Epithelial cell of proximal tubule (primary cell): ENCODE measurements at regions not wholly inside any gene's neighbourhood (a gene's known extent, or its start where the extent isn't known, plus 50 kb on each side); places are given as distances from the start of the nearest gene placed in this dataset.

Experiments
- DNase-seq: peaks from one replicate; pipeline ENCODE4 v3.0.0-alpha.2; 2011; ENCODE audit warnings: low read depth
- H3K4me3 ChIP-seq: 2 replicates; pipeline ENCODE4 v1.5.1; 2011; ENCODE audit warnings: low read depth, mild to moderate bottlenecking, low read length
- CTCF ChIP-seq: conservative IDR thresholded peaks from 2 replicates; pipeline ENCODE4 v1.5.1; 2012; ENCODE audit warnings: low read depth, mild to moderate bottlenecking, low read length

DNA sequence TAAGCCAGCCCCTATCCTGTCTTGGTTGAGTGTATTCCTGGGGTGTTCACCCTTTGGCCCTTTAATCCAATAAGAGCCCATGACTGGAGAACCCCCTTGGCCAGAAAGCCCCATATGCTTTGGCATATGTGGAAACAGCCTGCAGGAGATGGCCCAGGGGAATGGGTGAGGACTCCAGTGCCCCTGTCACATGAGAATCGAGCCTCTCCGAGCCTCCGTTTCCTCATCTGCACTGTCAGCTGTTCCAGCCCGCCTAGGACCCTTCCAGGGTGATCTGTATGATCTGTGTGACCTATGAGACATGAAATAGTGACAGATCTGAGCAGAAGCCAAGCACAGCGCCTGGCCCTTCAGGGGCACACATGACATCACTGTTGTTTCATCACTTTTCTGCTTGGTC lies 300.7 kb downstream of the ZNF536 start:
- H3K4me3 ChIP-seq = no peak overlapping the region
- no peak for TF ChIP-seq CTCF
- DNase-seq = no peak

GRCh38 chr19:30671622-30672051 lies 299.5 kb downstream of the ZNF536 start:
- no peak overlapping the region for H3K4me3 ChIP-seq
- no peak for TF ChIP-seq CTCF
- DNase-seq = no peak

- H3K4me3 ChIP-seq = no peak overlapping the region
- no peak for TF ChIP-seq CTCF
- DNase-seq = no peak
Measured at GRCh38 chr19:30671367-30671619, 299.1 kb downstream of the ZNF536 start.

DNA sequence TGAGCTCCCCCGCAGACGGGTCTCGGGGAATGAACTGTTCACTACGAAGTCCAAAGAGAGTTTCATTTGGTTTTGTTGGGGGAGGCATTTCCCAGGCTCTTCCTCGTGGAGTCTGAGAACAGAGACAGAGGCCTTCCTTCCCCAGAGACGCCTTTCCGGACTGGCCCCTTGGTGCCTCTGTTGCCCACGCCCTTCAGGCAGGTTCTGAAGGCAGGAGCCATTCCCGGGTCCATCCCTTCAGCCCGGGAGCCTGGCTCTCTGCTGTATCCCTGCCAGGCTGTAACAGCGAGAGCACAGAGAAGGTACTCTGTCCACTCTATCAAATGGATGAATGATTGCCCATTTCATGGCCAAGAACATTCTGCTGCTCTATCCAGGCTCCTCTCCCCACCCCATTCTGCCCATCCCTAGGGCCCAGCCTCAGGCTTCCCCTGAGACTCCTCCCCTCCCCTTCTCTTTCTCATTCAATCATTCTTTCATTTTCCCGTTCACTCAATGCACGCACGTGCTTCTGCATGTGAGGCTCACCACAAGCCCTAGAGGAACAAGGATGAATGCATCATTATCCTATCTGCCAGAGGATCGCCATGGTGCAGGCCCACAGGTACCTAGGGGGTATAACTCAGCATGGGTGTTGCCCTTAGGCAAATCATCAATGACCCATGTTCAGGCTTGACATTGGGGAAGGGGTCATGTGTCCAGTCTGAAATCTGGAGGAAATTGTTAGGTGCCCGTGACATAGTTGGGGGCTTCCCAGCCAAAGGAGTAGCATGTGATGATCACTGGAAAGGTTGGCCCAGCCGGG lies 298.6 kb downstream of the ZNF536 start:
- H3K4me3 ChIP-seq = no peak overlapping the region
- no peak for TF ChIP-seq CTCF
- no peak for DNase-seq

DNA sequence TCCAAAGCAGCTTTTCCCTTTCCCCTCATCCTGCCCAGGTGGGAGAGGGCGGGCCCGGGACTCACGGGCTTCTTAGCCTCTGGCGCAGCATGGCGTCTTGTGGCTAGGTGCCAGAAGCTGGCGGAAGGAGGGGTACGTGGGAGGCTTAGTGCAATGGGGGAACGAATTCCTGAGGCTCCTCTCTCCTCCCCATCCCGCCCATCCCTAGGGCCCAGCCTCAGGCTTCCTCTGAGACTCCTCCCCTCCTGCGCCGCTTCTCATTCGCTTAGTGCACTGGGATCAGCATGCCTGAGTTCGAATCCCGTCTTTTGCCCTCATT lies 297.8 kb downstream of the ZNF536 start:
- TF ChIP-seq CTCF = no peak
- no peak overlapping the region for H3K4me3 ChIP-seq
- DNase-seq = no peak

- no peak overlapping the region for H3K4me3 ChIP-seq
- DNase-seq = no peak
Measured at GRCh38 chr19:30669329-30670010, 297.3 kb downstream of the ZNF536 start.

More at GRCh38 chr19:30669329-30670010, 297.3 kb downstream of the ZNF536 start:
- peak; percentile 74 for TF ChIP-seq CTCF
